Neural progenitor cell (in vitro differentiated cells): ENCODE measurements at regions not wholly inside any gene's neighbourhood (a gene's known extent, or its start where the extent isn't known, plus 50 kb on each side); places are given as distances from the start of the nearest gene placed in this dataset.

Experiments used
- CTCF ChIP-seq: fragments of 200-600 bp; sonication (generic); IDR thresholded peaks from 2 replicates; pipeline ENCODE4 v1.5.1; 2017; ENCODE audit warnings: antibody characterized with exemption, mild to moderate bottlenecking
- EZH2phosphoT487 ChIP-seq: fragments of 200-600 bp; sonication (generic); IDR thresholded peaks from 2 replicates; pipeline ENCODE4 v1.6.1; 2017; ENCODE audit warnings: antibody characterized with exemption

GRCh38 chr4:23268072-23268771 is 575.5 kb downstream of the GBA3 start:
- TF ChIP-seq CTCF (no peak), EZH2phosphoT487 (no peak)
